Thoracic aorta (tissue), 2 donors: ENCODE measurements at regions not wholly inside any gene's neighbourhood (a gene's known extent, or its start where the extent isn't known, plus 50 kb on each side); places are given as distances from the start of the nearest gene placed in this dataset.

Source experiments
- ATAC-seq: fragments of 150-250 bp; one replicate; pipeline ENCODE4 v1.8.0; 2017; ENCODE audit warnings: low read depth; ENCODE audit not compliant: insufficient number of reproducible peaks, low FRiP score
- DNase-seq: peaks from one replicate; pipeline ENCODE4 v3.0.0-alpha.2; 2020; ENCODE audit warnings: low spot score
- H3K27ac ChIP-seq, 2 donors: fragments of 200-600 bp; sonication (generic); 1 replicate in 1 of 2; 2 replicates in 1 of 2; pipeline ENCODE4 v1.5.1; 2016; ENCODE audit warnings: mild to moderate bottlenecking in 2 of 2, moderate library complexity in 2 of 2
- H3K27me3 ChIP-seq: fragments of 200-600 bp; sonication (generic); replicated peaks from 2 replicates; pipeline ENCODE4 v1.6.0; 2016; ENCODE audit warnings: mild to moderate bottlenecking; ENCODE audit not compliant: insufficient read depth
- H3K36me3 ChIP-seq: fragments of 200-600 bp; sonication (generic); one replicate; pipeline ENCODE4 v1.5.1; 2016
- H3K4me1 ChIP-seq, 2 donors: fragments of 200-600 bp; sonication (generic); 1 replicate in 1 of 2; 2 replicates in 1 of 2; pipeline versions ENCODE4 v1.5.1 to v1.6.0; 2016; ENCODE audit warnings: low read depth in 2 of 2, mild to moderate bottlenecking in 1 of 2; ENCODE audit not compliant: control insufficient read depth in 1 of 2
- H3K4me3 ChIP-seq: fragments of 200-600 bp; sonication (generic); 2 replicates; pipeline ENCODE4 v1.5.1; 2016; ENCODE audit warnings: mild to moderate bottlenecking
- H3K9me3 ChIP-seq: fragments of 200-600 bp; sonication (generic); 2 replicates; pipeline ENCODE4 v1.5.1; 2016
- TF ChIP-seq, protein P1 (sequence below): fragments of 200-600 bp; sonication (generic); IDR thresholded peaks from one replicate; pipeline ENCODE4 v1.5.1; 2019; ENCODE audit warnings: antibody characterized with exemption

DNA sequence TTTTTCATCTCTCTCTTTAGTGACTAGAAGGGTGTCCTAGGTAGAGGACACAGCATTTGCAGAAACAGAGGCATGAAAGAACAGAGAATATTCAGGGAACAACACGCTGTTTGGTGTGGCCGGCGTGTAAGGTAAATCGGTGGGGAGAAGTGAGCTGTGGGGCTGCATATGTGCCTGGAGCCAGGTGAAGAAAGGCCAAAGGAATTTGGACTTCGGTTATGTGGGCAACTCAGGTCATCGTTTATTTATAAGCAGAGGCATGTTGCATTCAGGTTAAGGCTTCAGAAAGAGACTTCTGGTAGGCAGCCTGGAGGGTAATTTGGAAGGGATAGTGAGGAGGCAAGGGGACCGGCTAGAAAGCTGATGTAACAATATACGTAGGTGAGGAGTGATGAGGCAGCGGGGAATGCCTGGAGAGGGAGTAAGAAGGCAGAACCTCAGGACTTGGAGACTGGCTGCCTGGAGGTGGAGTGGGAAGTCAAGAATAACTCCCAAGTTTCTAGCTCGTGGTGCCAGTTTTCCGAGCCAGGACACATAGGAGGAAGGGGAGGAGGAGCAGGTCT is 64.1 kb upstream of the ACOT11 start:
- no peaks in the 10 kb centered on the region for H3K9me3 ChIP-seq
- DNase-seq (no peak), ATAC-seq (no peak)
- no peaks in the 10 kb centered on the region for H3K36me3 ChIP-seq
- peaks cover 10 to 13% of the 10 kb centered on the region in 2 donors for H3K4me1 ChIP-seq
- no peak overlapping the region for H3K27ac ChIP-seq
- H3K4me3 ChIP-seq, result no peak overlapping the region
- no peaks in the 10 kb centered on the region for H3K27me3 ChIP-seq
- TF ChIP-seq, protein P1, sequence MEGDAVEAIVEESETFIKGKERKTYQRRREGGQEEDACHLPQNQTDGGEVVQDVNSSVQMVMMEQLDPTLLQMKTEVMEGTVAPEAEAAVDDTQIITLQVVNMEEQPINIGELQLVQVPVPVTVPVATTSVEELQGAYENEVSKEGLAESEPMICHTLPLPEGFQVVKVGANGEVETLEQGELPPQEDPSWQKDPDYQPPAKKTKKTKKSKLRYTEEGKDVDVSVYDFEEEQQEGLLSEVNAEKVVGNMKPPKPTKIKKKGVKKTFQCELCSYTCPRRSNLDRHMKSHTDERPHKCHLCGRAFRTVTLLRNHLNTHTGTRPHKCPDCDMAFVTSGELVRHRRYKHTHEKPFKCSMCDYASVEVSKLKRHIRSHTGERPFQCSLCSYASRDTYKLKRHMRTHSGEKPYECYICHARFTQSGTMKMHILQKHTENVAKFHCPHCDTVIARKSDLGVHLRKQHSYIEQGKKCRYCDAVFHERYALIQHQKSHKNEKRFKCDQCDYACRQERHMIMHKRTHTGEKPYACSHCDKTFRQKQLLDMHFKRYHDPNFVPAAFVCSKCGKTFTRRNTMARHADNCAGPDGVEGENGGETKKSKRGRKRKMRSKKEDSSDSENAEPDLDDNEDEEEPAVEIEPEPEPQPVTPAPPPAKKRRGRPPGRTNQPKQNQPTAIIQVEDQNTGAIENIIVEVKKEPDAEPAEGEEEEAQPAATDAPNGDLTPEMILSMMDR, result no peak

DNA sequence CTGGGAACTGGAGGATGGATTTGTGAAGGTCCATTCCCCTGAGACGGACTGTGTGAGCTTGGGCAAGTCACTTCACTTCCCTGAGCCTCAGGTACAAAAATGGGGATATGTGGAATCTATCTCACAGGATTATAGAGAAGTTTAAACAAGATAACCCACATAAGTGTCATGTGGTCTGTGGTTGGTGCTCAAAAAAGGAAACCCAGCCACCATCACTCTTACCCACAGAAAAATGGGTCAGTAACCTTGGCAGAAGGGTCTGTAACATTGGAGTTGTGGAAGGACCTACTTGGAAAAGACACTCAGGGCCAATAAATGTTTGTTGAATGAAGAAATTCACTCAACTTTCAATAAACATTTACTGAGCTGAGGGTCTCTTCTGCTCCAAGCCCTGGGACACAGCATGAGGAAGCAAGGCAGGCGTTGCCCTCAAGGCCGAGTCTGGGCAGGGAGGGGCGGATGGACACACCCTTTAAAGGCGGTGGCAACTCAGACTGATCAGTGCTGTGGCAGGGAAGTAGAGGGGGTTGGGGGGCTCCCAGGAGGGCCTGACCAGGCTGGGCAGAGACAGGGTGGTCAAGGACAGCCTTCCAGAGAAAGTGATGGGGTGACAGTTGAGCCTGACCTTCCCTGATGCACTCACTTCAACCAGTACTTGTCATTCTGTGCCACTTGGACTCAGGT is 66.7 kb upstream of the ACOT11 start:
- Histone ChIP-seq H3K4me3 (no peak overlapping the region), H3K27ac (no peak overlapping the region), H3K36me3 (no peaks in the 10 kb centered on the region), H3K9me3 (no peaks in the 10 kb centered on the region), H3K27me3 (no peaks in the 10 kb centered on the region), H3K4me1 (peaks cover 0 to under 1% of the 10 kb centered on the region in 2 donors)
- DNase-seq, result no peak
- TF ChIP-seq, protein P1, result no peak
- ATAC-seq, result no peak

DNA sequence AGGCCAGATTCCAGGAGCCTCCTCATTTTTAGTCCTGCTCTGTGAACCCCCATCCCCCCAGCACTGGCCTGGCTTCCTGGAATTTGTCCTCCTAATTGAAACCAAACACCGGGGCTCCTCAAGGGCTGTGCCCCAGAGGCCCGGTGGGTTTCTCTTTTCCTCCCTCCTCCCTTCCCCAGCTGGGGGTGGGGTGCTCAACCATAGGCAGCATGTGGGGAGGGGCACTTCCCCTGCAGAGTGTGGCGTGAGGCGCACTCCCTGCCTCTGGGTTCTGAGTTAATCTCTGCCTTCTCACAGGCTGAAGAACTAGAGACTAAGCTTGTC is 67.5 kb upstream of the ACOT11 start:
- Histone ChIP-seq H3K27me3 (no peaks in the 10 kb centered on the region), H3K4me3 (no peak overlapping the region), H3K9me3 (no peaks in the 10 kb centered on the region), H3K36me3 (no peaks in the 10 kb centered on the region), H3K4me1 (peaks cover 3 to 5% of the 10 kb centered on the region in 2 donors), H3K27ac (no peak overlapping the region)
- ATAC-seq (no peak), DNase-seq (no peak)
- TF ChIP-seq, protein P1, result no peak

DNA sequence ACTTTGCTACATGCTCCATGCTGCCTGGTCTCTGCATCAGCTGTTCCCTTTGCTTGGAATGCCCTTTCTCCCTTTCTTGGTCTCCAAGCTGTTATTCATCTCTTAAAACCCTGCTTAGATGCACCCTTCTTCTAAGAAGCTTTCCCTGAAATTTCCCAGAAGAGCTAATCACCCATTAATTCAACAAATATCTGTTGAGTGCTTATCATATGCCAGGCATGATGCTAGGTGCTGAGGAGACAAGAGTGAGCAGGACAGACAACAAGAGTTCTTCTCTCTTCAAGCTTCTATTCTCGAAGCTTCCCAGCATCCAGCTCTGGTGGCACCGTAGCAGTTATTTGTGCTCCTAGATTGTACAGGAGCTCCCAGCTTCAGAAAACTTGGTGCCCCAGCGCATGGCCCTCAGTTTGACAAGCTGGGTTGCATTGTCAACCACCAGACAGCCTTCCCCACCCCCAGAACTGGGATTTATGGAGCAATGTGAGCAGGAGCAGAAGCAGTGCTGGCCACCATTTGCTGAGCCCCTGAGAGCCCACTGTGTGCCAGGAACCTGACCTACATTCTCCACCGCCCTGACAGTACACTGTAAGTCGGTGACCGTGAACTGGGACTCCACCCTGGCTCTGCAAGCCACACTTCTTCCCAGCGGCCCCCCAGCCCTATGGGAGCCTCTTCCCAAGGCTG is 68.0 kb upstream of the ACOT11 start:
- TF ChIP-seq, protein P1, result no peak
- no peak overlapping the region for H3K27ac ChIP-seq

DNA sequence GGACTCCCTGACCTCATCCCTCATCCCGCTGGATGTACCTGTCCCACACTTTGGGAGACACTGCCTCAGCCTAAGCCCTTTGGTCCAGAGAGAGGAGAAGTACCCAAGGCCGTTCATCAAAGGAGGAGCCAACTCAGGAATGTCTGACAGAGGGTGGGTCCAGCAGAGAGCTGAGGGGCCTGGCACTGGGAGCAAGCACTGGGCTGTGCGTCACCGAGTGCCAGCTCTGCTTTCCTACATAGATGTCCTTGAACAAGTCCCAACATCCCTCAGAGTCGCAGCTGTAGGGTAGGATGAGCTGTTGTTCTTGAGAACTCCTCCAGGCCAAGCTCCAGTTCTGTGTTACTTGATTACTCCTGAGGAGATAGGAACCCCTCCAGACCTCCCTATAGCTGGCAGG is 68.8 kb upstream of the ACOT11 start:
- TF ChIP-seq, protein P1, result no peak
- H3K36me3 ChIP-seq, result no peaks in the 10 kb centered on the region
- H3K27ac ChIP-seq, result no peak overlapping the region
- DNase-seq (no peak), ATAC-seq (no peak)
- no peaks in the 10 kb centered on the region for H3K27me3 ChIP-seq
- H3K9me3 ChIP-seq, result no peaks in the 10 kb centered on the region
- peaks cover 12 to 17% of the 10 kb centered on the region in 2 donors for H3K4me1 ChIP-seq
- H3K4me3 ChIP-seq, result no peak overlapping the region

More for the DNA sequence above, 68.0 kb upstream of the ACOT11 start:
- Histone ChIP-seq H3K36me3 (no peaks in the 10 kb centered on the region), H3K4me3 (no peak overlapping the region), H3K9me3 (no peaks in the 10 kb centered on the region), H3K27me3 (no peaks in the 10 kb centered on the region), H3K4me1 (peaks cover 7 to 10% of the 10 kb centered on the region in 2 donors)
- DNase-seq, result no peak
- no peak for ATAC-seq
